Nephron (organoid): ENCODE measurements at regions not wholly inside any gene's neighbourhood (a gene's known extent, or its start where the extent isn't known, plus 50 kb on each side); places are given as distances from the start of the nearest gene placed in this dataset.

ENCODE experiments used
- H3K27ac Mint-ChIP-seq, 3 experiments: 2 replicates each; pipeline ENCODE4 v1.8.0; 2020; ENCODE audit warnings: mixed read lengths in 3 of 3, mild to moderate bottlenecking in 2 of 3, moderate library complexity in 1 of 3
- H3K27me3 Mint-ChIP-seq: 2 replicates; pipeline ENCODE4 v1.8.0; 2021; ENCODE audit warnings: low read depth, mild to moderate bottlenecking, moderate library complexity, mixed read lengths
- H3K36me3 Mint-ChIP-seq: 2 replicates; pipeline ENCODE4 v1.8.0; 2020; ENCODE audit warnings: low read depth, mixed read lengths
- H3K4me1 Mint-ChIP-seq: 2 replicates; pipeline ENCODE4 v1.8.0; 2020; ENCODE audit warnings: mixed read lengths
- H3K4me3 Mint-ChIP-seq, 3 experiments: 2 replicates each; pipeline ENCODE4 v1.8.0; 2020; ENCODE audit warnings: mild to moderate bottlenecking in 3 of 3, mixed read lengths in 3 of 3, moderate library complexity in 2 of 3
- H3K9me3 Mint-ChIP-seq: 2 replicates; pipeline ENCODE4 v1.8.0; 2020; ENCODE audit warnings: mixed read lengths
- TF ChIP-seq, protein P1 (sequence below), 3 experiments: fragments of 200-600 bp; sonication (generic); IDR thresholded peaks; one replicate each; pipeline ENCODE4 v1.5.0; 2021; ENCODE audit warnings: antibody characterized with exemption in 3 of 3; ENCODE audit not compliant: unreplicated experiment in 3 of 3

DNA sequence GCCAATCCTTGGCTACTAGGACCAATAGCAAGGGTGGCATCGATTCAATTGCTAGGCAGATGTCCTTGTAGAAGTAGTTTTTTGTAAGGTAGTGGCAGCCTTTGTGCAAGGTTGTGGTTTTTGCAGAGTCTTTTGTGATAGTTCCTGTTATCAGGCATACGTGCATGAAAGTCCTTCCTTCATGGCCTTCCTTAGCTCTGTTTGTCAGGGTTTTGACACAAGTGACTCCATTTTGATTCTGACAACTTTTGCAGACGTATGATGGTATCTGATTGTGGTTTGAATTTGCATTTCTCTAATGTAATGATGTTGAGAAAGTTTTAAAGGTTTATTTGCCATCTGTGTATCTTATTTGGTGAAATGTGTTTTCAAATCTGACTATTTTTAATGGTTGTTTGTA, 71.8 kb upstream of the SYPL1 start:
- H3K27me3 Mint-ChIP-seq, result peaks cover 2% of the 10 kb centered on the region
- H3K9me3 Mint-ChIP-seq, result no peaks in the 10 kb centered on the region

DNA sequence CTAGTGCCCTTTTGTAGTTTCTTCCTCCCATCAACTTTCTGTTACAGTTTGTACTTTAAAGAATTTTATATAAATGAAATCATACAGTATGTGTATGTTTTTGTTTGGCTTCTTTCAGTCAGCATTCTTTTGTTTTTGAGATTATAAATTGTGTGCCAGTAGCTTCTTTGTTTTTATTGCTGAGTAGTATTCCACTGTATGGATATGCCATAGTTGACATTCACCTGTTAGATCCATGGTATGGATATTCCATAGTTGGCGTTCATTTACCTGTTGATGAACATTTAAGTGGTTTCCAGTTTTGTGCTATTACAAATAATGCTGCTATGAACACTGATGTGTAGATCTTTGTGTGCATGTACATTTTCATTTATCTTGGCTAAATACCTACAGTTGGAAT, 70.8 kb upstream of the SYPL1 start:
- Mint-ChIP-seq H3K4me3 (no peak overlapping the region), H3K4me1 (peaks cover 13% of the 10 kb centered on the region), H3K27me3 (no peaks in the 10 kb centered on the region), H3K36me3 (no peaks in the 10 kb centered on the region), H3K27ac (no peak overlapping the region), H3K9me3 (no peaks in the 10 kb centered on the region)
- TF ChIP-seq, protein P1, sequence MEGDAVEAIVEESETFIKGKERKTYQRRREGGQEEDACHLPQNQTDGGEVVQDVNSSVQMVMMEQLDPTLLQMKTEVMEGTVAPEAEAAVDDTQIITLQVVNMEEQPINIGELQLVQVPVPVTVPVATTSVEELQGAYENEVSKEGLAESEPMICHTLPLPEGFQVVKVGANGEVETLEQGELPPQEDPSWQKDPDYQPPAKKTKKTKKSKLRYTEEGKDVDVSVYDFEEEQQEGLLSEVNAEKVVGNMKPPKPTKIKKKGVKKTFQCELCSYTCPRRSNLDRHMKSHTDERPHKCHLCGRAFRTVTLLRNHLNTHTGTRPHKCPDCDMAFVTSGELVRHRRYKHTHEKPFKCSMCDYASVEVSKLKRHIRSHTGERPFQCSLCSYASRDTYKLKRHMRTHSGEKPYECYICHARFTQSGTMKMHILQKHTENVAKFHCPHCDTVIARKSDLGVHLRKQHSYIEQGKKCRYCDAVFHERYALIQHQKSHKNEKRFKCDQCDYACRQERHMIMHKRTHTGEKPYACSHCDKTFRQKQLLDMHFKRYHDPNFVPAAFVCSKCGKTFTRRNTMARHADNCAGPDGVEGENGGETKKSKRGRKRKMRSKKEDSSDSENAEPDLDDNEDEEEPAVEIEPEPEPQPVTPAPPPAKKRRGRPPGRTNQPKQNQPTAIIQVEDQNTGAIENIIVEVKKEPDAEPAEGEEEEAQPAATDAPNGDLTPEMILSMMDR (IDR thresholded peaks at IDR 0.05; ENCODE audit: unreplicated experiment in 3 of 3), result no peak

More for the DNA sequence above, 71.8 kb upstream of the SYPL1 start:
- no peak overlapping the region for H3K27ac Mint-ChIP-seq
- peaks cover 2% of the 10 kb centered on the region for H3K4me1 Mint-ChIP-seq
- TF ChIP-seq, protein P1 (IDR thresholded peaks at IDR 0.05; ENCODE audit: unreplicated experiment in 3 of 3), result no peak
- no peak overlapping the region for H3K4me3 Mint-ChIP-seq
- H3K36me3 Mint-ChIP-seq, result no peaks in the 10 kb centered on the region

DNA sequence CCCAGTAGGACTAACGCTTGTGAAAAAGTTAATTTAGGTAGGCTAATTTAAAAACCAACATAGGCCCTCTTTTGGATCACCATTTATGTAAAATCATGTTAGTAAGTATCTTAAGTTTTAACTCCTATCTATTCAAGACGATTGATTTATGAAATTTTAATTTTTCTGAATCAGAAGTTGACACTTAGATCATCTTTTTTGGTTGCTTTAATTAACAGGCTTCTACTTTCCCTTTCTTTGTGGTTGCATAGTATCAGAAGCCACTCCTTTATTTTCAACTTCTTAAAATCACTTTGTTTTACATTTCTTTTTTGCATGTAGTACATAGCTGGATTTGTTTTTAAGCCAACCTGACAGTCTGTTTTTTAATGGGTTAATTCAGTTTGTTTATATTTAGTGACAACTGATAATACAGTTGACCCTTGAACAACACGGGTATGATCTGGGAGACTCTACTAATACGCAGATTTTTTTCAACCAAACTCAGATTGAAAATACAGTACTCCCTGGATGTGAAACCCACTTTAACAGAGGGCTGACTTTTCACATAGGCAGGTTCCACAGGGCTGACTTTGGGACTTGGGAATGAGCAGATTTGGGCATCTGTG, 69.7 kb upstream of the SYPL1 start:
- TF ChIP-seq, protein P1 (IDR thresholded peaks at IDR 0.05; ENCODE audit: unreplicated experiment in 3 of 3), result no peak
- no peaks in the 10 kb centered on the region for H3K9me3 Mint-ChIP-seq
- H3K27ac Mint-ChIP-seq, result no peak overlapping the region
- no peak overlapping the region for H3K4me3 Mint-ChIP-seq
- H3K4me1 Mint-ChIP-seq, result peaks cover 16% of the 10 kb centered on the region
- no peaks in the 10 kb centered on the region for H3K36me3 Mint-ChIP-seq
- H3K27me3 Mint-ChIP-seq, result peaks cover under 1% of the 10 kb centered on the region

DNA sequence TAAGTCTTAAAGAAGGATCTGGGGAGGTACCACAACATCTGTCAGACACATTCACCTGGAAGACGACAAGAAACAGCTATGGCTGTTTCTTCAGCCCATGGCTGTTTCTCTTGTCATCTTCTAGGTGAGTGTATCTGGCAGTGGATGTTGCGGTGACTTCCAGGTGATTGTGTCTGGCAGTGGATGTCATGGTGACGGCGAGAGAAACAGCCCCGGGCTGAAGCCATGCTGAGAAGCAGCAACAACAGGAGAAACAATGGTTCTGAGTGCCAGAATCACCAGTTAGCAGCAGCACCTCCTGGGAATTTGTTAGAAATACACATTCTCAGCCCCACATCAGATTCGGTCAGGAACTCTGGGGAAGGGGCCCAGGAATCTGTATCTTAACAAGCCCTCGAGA, 68.6 kb upstream of the SYPL1 start:
- Mint-ChIP-seq H3K4me3 (no peak overlapping the region), H3K36me3 (no peaks in the 10 kb centered on the region), H3K27ac (no peak overlapping the region), H3K27me3 (peaks cover 6% of the 10 kb centered on the region), H3K9me3 (no peaks in the 10 kb centered on the region), H3K4me1 (peaks cover 16% of the 10 kb centered on the region)
- TF ChIP-seq, protein P1 (IDR thresholded peaks at IDR 0.05; ENCODE audit: unreplicated experiment in 3 of 3), result no peak

DNA sequence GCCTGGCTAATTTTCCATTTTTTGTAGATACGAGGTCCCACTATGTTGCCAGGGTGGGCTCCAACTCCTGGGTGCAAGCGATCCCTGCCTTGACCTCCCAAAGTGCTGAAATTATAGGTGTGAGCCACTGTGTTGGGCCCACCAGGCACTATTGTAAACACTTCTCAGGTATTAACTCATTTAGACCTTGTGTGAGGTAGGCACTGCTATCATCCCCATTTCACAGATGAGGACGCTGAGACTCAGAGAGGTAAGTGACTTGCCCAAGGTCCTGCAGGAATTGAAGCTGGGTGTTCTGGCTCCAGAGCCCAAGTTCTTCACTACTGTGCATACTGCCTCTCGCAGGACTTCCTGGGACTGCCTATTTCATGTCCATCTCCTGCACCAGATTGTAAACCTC, 67.1 kb upstream of the SYPL1 start:
- Mint-ChIP-seq H3K27ac (no peak overlapping the region), H3K27me3 (peaks cover 9% of the 10 kb centered on the region), H3K9me3 (no peaks in the 10 kb centered on the region), H3K36me3 (no peaks in the 10 kb centered on the region), H3K4me1 (peaks cover 16% of the 10 kb centered on the region), H3K4me3 (no peak overlapping the region)
- TF ChIP-seq, protein P1 (IDR thresholded peaks at IDR 0.05; ENCODE audit: unreplicated experiment in 3 of 3), result no peak

DNA sequence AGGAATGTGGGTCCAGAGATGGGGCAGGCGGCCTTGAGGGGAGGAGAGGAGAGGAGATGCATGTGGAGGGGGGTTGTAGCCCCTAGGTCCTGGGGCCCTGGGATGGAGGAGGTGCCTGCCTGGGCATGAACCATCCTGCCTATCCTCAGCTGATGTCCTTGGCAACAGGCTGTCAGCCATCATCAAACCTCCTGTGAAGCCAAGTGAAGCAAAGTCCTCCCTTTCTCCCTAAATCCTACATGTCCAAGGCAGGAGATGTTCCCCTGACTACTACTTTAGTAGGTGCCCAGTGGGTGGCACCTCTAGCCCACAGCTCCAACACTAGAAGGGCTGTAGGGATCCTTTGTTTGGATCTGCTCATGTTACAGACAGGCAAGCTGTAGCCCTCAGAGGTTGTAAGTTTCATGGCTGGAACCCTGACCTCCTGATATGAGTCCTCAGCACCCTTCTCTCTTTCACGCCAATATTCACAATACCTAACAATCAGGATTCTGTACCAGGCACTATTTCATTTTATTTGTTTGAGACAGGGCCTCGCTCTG, 66.6 kb upstream of the SYPL1 start:
- Mint-ChIP-seq H3K27me3 (peaks cover 10% of the 10 kb centered on the region), H3K36me3 (no peaks in the 10 kb centered on the region)

More for the DNA sequence above, 66.6 kb upstream of the SYPL1 start:
- TF ChIP-seq, protein P1 (IDR thresholded peaks at IDR 0.05; ENCODE audit: unreplicated experiment in 3 of 3), result no peak
- H3K9me3 Mint-ChIP-seq, result no peaks in the 10 kb centered on the region
- no peak overlapping the region for H3K27ac Mint-ChIP-seq
- H3K4me1 Mint-ChIP-seq, result peaks cover 16% of the 10 kb centered on the region
- no peak overlapping the region for H3K4me3 Mint-ChIP-seq
